IPS DF 6.9 (cell line): ENCODE measurements at regions not wholly inside any gene's neighbourhood (a gene's known extent, or its start where the extent isn't known, plus 50 kb on each side); places are given as distances from the start of the nearest gene placed in this dataset.

Experiments
- DNase-seq: peaks from one replicate; pipeline ENCODE4 v3.0.0-alpha.2; 2013; ENCODE audit warnings: low read depth, low spot score
- H3K27ac ChIP-seq: one replicate; pipeline ENCODE4 v1.5.1; 2013; ENCODE audit warnings: low read length, control low read depth
- H3K27me3 ChIP-seq: 2 replicates; pipeline ENCODE4 v1.6.1; 2013; ENCODE audit warnings: mild to moderate bottlenecking, low read length; ENCODE audit not compliant: control insufficient read depth, insufficient read depth
- H3K36me3 ChIP-seq: 2 replicates; pipeline ENCODE4 v1.6.1; 2013; ENCODE audit warnings: low read length; ENCODE audit not compliant: control insufficient read depth, insufficient read depth
- H3K4me1 ChIP-seq: 2 replicates; pipeline ENCODE4 v1.6.1; 2013; ENCODE audit warnings: low read length; ENCODE audit not compliant: control insufficient read depth, insufficient read depth
- H3K4me3 ChIP-seq: 2 replicates; pipeline ENCODE4 v1.5.1; 2013; ENCODE audit warnings: mild to moderate bottlenecking, low read length
- H3K9me3 ChIP-seq: 2 replicates; pipeline ENCODE4 v1.6.1; 2013; ENCODE audit warnings: low read length, inconsistent platforms; ENCODE audit not compliant: control insufficient read depth, insufficient read depth
- WGBS: extraction: QIAGEN DNeasy Blood & Tissue Kit; methylation state at CpG from one replicate; pipeline ENCODE4 v1.1.7; 2013; ENCODE audit warnings: mixed read lengths, missing lambda C conversion rate; ENCODE audit not compliant: insufficient read length, insufficient coverage; 5-methylcytosine and 5-hydroxymethylcytosine counted together

DNA sequence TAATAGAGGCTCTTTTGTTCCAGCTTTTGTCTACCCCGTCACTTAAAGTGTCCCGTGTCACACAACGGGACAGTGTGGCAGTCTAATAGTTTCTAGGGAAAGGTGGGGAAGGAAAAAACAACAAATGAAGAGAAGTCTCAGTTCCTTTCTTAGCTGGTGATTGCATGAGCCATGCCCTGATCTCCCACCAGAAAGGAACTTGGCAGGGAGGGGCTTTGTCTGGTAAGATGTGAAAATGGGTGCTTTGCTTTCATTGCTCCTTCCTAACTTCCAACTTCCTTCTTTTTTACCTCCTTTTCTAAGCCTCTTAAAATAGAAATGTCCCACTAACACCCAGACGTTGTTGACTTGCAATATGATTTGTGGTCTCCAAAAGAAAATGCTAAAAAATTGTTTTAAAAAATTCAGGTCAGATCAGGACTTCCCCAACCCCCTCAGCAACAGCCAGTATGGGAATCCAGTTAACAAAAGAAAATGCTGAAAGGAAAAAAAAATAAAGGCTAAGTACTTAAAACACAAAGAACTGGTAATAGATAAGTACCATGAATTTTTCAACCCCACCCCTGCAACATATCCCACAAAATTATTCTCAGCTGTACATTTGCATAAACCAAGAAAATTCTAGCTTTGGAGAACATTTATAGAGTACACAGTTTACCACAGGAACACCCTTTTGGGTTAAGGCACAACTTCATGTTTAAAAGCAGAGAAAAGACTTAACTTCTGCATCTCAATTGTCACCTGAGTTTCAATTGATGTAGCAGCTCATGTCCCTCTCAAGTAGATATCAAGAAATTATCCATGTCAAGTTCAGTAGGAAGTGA is 106.2 kb downstream of the NIBAN1 start:
- H3K9me3 ChIP-seq, result no peaks in the 10 kb centered on the region
- DNase-seq, result no peak
- H3K27ac ChIP-seq, result no peak overlapping the region
- H3K4me1 ChIP-seq, result no peaks in the 10 kb centered on the region
- no peaks in the 10 kb centered on the region; the same call in 1 of the 2 replicates for H3K27me3 ChIP-seq
- no peak overlapping the region for H3K4me3 ChIP-seq
- no CpG with 5 or more reads among the region's 4 CpGs for WGBS
- no peaks in the 10 kb centered on the region for H3K36me3 ChIP-seq

DNA sequence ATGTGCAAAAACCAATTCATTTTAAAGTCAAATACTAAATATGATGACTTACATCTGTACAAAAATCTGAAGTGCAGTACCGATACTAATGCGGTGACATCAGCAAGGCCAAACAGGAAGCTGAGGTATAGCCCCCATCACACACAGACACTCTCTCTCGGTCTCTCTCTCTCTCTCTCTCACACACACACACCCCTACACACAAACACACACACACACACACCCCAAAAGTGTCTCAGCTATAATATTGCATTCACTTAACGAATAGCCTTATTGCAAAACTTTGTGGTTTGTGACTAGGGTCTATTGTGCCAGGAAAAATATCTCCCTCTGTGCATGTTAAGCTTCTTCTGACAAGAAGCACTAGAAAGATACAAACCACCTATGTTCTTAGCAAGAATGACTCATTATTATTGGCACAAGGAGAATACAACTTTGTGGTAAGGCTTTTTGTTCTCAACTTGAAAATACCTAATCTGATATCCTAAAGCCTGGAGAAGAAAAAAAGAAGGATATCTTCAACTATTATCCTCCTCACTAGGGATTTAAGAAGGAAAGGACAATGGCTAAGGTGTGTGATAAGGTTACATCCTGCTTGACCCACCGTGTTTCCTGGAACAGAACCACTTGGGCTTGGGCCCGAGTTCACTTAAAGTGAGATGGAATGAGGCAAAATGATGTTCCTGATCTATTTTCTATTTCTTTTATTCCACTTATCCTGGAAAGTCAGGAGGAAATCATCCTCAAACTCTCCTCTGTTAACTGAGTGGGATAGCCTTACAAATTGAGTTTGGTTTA is 107.1 kb downstream of the NIBAN1 start:
- H3K4me1 ChIP-seq, result no peaks in the 10 kb centered on the region
- H3K9me3 ChIP-seq, result no peaks in the 10 kb centered on the region
- no peaks in the 10 kb centered on the region for H3K36me3 ChIP-seq
- H3K27ac ChIP-seq, result no peak overlapping the region
- 100% methylated on average over 1 of the region's 6 CpGs for WGBS
- H3K27me3 ChIP-seq, result no peaks in the 10 kb centered on the region; the same call in 1 of the 2 replicates
- DNase-seq, result no peak
- H3K4me3 ChIP-seq, result no peak overlapping the region

DNA sequence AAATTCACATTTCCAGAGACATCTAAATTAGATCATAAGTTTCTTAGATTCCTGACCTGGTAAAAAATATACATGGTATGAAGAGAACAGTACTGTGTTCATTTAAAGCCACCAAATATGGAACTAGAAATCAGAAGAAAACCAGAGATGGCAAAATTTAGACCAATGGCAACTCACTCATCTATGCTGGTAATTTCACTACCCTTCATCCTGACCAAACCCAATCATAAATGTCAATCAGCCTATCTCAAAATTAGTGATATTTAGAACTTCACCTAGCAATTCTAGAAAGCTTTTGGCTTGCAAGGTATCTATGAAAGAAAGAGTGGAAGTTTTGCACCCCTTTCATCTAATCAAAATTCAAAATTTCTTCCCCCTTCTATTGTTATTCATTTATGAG is 107.7 kb downstream of the NIBAN1 start:
- Histone ChIP-seq H3K4me1 (no peaks in the 10 kb centered on the region), H3K4me3 (no peak overlapping the region), H3K9me3 (no peaks in the 10 kb centered on the region), H3K27me3 (no peaks in the 10 kb centered on the region; the same call in 1 of the 2 replicates), H3K27ac (no peak overlapping the region), H3K36me3 (no peaks in the 10 kb centered on the region)
- no peak for DNase-seq

DNA sequence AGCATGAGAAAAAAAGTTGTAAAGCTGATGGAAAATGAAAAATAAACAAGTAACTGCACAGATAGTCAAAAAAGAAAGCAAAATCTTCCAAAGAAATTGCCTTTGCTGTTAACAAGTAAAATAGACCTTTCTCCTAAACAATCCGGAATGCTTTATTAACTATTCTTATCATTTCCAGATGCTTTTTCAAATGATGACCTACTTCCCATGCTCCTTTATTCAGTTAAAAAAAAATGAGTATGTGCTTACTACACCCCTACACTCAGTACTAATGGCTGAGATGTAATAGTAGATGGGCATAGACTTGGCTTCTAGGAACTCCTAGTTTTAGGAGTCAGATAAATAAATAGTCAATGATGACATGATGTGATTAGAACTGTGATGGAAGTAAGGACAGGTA is 108.5 kb downstream of the NIBAN1 start:
- H3K9me3 ChIP-seq, result no peaks in the 10 kb centered on the region
- no CpG with 5 or more reads among the region's 1 CpG for WGBS
- DNase-seq, result no peak

DNA sequence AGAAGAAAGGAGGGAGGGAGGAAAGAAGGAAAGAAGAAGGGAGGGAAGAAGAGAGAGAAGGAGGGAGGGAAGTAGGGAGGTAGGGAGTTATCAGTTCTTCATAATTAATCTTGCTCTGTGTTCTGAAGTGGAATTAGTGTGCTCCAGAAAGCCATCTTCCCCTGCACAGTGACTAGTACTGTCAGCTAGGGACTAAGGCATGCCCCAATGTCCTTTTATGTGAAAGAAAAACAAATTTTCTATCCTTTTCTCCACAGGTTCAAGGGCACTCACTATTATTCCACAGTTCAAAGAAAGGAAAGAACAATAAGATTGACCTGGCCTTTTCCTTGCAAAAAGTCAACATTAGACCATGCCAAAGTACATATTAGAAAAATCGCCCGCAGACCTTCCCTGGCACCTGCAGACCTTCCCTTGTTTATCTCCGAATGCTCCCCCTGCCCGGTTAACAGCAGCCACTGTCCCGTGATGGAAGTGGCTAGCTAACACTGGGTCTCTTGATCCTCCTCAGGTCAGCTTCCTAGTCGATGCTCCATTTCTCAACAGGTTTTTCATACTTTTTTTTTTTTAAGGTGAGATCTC is 107.2 kb upstream of the EDEM3 start:
- H3K27ac ChIP-seq, result no peak overlapping the region
- WGBS, result no CpG with 5 or more reads among the region's 6 CpGs
- H3K36me3 ChIP-seq, result no peaks in the 10 kb centered on the region
- no peak overlapping the region for H3K4me3 ChIP-seq
- no peak for DNase-seq
- H3K27me3 ChIP-seq, result no peaks in the 10 kb centered on the region
- no peaks in the 10 kb centered on the region for H3K4me1 ChIP-seq
- H3K9me3 ChIP-seq, result no peaks in the 10 kb centered on the region

More for the DNA sequence above, 108.5 kb downstream of the NIBAN1 start:
- Histone ChIP-seq H3K4me1 (no peaks in the 10 kb centered on the region), H3K4me3 (no peak overlapping the region), H3K27me3 (no peaks in the 10 kb centered on the region; the same call in 1 of the 2 replicates), H3K27ac (no peak overlapping the region), H3K36me3 (no peaks in the 10 kb centered on the region)

DNA sequence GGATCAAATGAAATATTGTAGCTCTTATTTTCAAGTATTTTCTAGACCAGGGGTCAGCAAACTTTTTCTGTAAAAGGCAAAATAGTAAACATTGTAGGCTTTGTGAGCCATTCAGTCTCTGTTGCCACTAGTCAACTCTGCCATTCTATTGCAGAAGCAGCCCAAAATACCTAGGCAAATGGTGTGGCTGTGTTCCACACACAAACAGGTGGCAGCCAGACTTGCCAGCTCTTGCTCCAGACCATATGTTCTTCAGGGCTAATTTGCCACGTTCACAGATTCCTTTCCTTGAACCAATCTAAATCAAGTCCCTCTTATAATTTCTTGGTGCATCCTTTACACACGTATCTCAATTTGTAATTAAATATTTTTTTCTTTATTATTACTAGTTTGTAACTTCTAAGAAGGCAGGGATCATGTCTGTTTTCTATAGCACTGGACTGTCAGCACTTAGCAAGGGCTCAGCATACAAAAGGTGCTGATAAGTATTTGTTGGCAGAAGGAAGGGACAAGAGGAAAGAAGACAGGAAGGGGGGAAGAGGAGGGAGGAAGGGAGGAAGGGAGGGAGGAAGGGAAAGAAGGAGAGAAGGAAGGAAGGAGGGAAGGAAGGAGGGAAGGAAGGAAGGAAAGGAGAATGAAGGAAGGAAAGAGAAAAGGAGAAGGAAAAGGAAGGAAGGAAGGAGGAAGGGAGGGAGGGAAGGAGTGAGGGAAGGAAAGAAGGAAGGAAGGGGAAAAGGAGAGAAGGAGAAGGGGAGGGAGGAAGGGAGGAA is 106.5 kb upstream of the EDEM3 start:
- Histone ChIP-seq H3K36me3 (no peaks in the 10 kb centered on the region), H3K4me1 (no peaks in the 10 kb centered on the region), H3K27ac (no peak overlapping the region), H3K4me3 (no peak overlapping the region), H3K27me3 (no peaks in the 10 kb centered on the region), H3K9me3 (no peaks in the 10 kb centered on the region)
- DNase-seq, result no peak
- no CpG with 5 or more reads among the region's 2 CpGs for WGBS

DNA sequence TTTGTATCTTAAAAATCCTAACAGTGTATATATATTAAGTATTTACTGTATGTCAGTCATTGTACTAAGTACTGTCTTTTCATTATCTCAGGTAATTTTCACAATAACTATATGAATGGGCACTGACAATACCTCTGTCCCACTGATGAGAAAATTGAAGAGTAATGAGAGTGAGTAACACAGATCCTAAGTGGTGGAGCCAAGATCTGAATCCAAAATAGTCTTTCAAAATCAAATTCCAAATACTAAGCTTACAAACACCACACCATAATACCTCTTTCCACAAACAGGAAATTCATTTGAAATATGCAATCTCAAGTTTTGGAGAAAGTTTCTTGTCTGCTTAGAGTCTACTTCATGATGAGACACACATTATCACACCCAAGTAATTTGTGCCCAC is 105.9 kb upstream of the EDEM3 start:
- Histone ChIP-seq H3K9me3 (no peaks in the 10 kb centered on the region), H3K27me3 (no peaks in the 10 kb centered on the region), H3K36me3 (no peaks in the 10 kb centered on the region), H3K4me3 (no peak overlapping the region), H3K4me1 (no peaks in the 10 kb centered on the region), H3K27ac (no peak overlapping the region)
- DNase-seq, result no peak

DNA sequence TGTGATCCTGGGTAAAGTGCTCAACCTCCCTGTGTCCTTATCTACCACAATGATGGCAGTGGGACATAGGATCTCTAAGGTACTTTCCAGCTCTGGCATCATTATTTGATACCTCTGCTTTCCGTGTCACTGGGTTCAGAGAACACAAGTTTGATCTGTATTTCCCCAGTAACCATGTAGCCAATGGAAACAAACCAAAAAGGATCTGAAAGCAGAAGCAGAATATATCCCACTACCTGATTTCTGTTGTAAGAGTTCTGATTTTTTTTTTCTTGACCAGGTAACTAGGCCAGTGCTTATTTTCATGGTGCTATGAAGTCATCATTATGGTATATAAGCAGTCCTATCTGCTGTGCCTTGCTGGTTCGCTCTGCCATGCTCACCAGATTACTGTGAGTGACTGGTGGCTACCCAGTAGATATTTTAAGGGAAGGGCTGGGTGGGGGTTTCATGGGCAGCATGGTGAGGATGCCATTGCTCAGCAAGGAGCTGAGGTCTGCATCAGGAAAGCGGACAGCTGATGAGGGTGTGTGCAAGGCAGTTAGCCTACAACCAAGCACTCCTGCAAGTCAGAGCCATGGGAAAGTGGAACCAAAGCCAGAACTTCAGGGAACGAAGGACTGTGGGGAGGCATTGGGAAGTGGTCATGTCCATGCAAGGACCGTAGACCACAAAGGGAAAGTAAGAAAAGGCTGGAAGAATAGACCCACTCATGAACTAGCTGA is 104.9 kb upstream of the EDEM3 start:
- Histone ChIP-seq H3K4me1 (no peaks in the 10 kb centered on the region), H3K27me3 (no peaks in the 10 kb centered on the region), H3K4me3 (no peak overlapping the region), H3K27ac (no peak overlapping the region), H3K9me3 (no peaks in the 10 kb centered on the region), H3K36me3 (no peaks in the 10 kb centered on the region)
- WGBS, result no CpG with 5 or more reads among the region's 5 CpGs
- DNase-seq, result no peak

DNA sequence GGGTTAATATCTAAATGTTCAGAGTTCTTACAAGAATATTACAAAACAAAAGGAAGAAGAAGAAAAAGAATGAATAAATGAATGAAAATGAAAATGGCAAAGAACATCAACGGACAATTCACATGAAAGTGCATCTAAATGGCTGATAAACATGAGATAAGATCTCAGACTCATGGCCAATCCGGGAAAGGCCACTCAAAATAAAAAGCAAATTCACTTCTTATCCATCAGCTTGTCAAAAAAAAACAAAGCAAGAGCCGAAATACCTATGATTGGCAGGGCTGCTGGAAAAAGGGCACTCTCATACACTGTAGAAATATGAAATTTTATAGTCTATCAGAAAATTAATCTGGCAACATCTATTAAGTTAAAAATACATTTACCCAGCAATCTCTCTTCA is 103.6 kb upstream of the EDEM3 start:
- no CpG with 5 or more reads among the region's 3 CpGs for WGBS
- DNase-seq, result no peak
- Histone ChIP-seq H3K4me3 (no peak overlapping the region), H3K36me3 (no peaks in the 10 kb centered on the region), H3K27me3 (no peaks in the 10 kb centered on the region), H3K9me3 (no peaks in the 10 kb centered on the region), H3K4me1 (no peaks in the 10 kb centered on the region), H3K27ac (no peak overlapping the region)
